HL-60/S4 (cell line): ENCODE measurements at regions not wholly inside any gene's neighbourhood (a gene's known extent, or its start where the extent isn't known, plus 50 kb on each side); places are given as distances from the start of the nearest gene placed in this dataset.

Source experiments
- in situ Hi-C: fragments of 300-500 bp; cut with MboI; formaldehyde crosslinking; loops from 2 replicates; pipeline ENCODE4 v1.14.3; 2022; ENCODE audit warnings: low sequenced_read_pairs

- in situ Hi-C loops = no loop called here
Observed at GRCh38 chr18:27413495-27414401, 228.6 kb upstream of the CHST9 start.

DNA sequence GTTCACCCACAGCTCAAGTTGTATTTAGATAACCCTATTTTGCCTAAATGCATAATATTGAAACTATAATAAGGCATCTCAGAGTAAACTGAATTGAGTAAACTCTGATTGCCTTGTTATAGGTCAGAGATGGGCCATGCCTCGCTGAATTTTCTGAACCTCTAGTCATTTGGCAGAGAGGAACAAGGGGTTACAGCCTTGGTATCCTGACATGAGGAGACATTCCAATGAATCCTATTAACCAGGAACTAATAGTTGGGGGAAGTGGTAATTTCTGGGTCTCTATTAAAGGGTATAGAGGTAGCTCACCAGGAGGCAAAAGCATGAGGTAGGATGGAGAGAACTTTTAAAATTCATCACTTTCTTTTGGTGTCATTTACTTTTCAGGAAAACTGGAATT is 227.4 kb upstream of the CHST9 start:
- in situ Hi-C loops = no loop called here

DNA sequence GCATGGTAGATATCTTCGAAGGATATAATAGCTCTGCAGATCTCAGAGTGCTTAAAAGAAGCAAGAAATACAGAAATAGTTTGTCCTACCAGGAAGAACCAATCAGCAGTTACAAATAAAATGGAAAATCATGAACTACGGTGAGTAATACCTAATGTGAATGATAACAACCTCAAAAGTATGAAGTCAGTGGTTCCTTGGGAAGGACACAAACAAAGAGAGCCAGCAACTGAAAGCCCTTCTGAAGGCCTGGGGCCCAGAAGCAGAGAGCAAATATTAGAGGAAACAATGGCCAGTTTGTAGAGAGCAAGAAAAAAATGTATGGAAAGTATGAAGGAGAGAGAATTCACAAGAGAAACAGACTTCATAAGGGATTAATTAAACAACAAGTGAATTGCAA is 226.8 kb upstream of the CHST9 start:
- in situ Hi-C loops = no loop called here

GRCh38 chr18:27411013-27411412 is 225.9 kb upstream of the CHST9 start:
- in situ Hi-C loops = no loop called here

- in situ Hi-C loops = no loop called here
Observed at GRCh38 chr18:27404855-27405254, 219.7 kb upstream of the CHST9 start.

GRCh38 chr18:27400001-27400400 is 214.9 kb upstream of the CHST9 start:
- in situ Hi-C loops = no loop called here

GRCh38 chr18:27395752-27396151 is 210.6 kb upstream of the CHST9 start:
- in situ Hi-C loops = no loop called here

GRCh38 chr18:27394687-27395086 is 209.6 kb upstream of the CHST9 start:
- in situ Hi-C loops = no loop called here

GRCh38 chr18:27382567-27383216 is 197.6 kb upstream of the CHST9 start:
- in situ Hi-C loops = no loop called here

- in situ Hi-C loops = no loop called here
Observed at GRCh38 chr18:27378431-27379095, 193.5 kb upstream of the CHST9 start.

- in situ Hi-C loops = no loop called here
Observed at GRCh38 chr18:27377251-27377650, 192.1 kb upstream of the CHST9 start.

DNA sequence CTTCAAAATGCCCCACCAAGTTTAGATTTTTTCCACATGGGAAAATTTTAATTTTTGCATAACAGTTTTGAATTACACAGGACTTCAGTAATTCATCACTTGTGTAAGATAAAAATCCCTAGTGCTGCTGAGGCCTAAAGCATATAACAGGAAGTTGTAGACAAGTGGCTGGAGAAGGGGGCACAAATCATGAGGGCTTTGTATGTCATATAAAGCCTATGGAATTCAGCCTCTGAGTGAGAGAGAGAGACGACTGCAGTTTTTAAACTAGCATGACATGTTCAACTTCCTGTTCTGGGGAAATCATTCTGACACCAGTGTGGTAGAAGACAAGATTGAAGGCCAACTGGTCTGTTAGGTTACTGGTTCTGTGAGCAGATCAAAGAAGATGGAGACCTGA is 187.3 kb upstream of the CHST9 start:
- in situ Hi-C loops = no loop called here

DNA sequence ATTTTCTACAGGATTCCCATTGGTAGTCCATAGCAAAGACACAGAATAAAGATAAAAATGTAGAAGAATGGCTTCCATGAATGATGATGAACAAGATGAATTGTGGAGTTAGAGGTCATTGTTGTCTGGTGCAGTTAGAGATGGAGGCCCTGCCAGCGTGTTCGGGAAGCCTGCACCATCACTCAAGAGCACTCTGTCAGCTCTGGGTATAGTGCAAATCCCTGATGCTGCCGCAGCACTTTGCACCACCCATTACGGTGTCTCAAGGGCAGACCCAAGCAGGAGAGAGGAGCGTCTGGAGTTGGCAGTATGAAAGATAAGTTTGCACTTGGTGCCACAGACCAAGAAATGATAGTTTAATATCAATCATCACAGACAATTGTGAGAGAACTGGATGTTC is 181.6 kb upstream of the CHST9 start:
- in situ Hi-C loops = no loop called here

DNA sequence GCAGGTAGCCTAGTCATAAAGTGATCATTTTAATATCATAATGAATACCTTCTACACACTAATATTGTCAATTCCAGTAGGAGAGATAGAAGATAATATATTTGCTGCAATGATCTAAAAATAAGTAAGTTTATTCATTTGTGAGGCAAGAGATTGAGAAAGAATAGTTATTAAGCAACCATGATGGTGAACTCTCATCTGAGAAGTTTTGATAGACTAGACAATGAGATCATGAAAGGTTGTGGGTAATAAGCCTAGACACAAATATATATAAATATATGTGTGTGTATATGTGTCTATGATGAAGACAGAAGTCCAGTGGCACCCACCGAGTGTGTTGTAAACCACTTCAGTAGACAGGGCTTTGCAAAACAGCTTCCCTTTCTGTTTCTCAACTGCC is 181.0 kb upstream of the CHST9 start:
- in situ Hi-C loops = no loop called here

DNA sequence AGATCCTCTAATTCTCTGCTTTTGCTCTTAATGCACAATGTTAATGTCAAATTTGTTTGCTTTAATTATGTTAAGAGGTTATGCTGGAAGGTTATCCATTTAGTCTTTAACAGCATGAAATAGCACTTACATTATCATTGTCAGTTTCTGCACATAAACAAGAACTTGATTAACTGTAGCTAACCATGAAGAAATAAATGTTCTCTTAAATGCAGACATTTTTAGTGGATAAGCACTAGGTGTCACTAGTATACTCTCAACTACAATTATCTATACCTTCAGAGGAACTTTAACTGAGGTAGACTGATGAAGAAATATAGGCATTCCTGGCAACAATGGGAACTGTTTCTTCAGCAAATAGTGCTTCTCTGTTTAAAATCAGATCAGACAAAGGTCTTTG is 178.8 kb upstream of the CHST9 start:
- in situ Hi-C loops = no loop called here

DNA sequence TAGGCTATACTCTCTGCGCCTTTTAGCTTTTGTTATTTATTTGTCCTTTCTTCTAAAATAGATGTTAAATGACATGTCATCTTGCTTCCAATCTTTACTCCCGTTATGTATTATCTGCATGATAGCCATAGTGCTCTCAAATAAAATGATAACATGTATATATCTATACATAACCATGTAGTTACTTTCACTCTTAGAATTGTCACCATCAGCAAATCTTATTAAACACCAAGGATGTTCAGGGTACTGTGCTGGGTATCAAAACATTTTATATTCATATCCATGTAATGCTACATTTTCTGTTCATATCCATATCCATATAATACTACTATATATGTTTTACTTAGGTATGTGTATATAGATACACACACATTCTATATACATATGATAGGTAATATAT is 176.4 kb upstream of the CHST9 start:
- in situ Hi-C loops = no loop called here

DNA sequence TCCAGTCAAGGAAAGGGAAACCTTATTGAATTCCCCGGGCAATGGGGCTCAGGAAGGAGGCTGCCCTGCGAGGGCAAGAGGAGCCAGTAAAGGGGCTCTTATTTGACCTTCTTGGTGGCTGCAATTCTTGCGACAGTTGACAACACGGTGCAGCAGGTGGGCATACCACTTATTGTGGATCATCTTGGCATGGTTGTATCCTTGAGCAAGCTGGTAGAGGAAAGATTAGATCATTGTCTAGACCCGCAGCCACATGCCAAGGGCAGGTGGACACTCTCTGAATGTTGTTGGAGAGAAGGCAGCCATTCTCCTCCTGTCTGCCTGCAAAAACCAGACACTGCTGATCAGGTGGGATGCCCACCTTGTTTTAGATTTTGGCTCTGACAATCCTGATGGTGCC is 170.2 kb upstream of the CHST9 start:
- in situ Hi-C loops = no loop called here

DNA sequence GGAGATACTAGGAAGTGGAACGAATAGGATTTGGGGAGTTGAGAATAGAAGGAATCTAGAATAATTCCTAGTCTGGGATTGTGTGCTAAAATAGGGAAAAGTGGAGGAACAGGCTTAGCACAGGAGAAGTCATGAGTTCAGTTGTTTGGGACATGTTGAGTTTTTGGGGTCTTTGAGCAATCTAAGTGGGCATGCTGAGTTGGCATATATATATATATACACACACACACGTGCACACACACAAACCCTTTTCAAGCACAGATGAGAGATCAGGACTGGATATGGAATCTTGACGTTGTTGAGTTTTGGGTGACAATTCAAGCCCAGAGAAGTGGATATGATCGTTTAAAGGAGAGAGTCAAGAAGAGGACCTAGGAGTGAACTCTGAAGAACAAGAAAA is 168.2 kb upstream of the CHST9 start:
- in situ Hi-C loops = no loop called here

- in situ Hi-C loops = no loop called here
Observed at GRCh38 chr18:27349284-27349882, 164.3 kb upstream of the CHST9 start.

- in situ Hi-C loops = no loop called here
Observed at GRCh38 chr18:27331606-27332005, 146.5 kb upstream of the CHST9 start.

- in situ Hi-C loops = no loop called here
Observed at GRCh38 chr18:27314996-27315395, 129.9 kb upstream of the CHST9 start.
